ENCODE measurements at regions not wholly inside any gene's neighbourhood (a gene's known extent, or its start where the extent isn't known, plus 50 kb on each side); places are given as distances from the start of the nearest gene placed in this dataset.
"Not testable (repeated sequence)": the region's sequence is repeated elsewhere in the genome, so short reads cannot be mapped to it uniquely, and the experiment has no call there.

GRCh38 chr3:188974856-188975599 lies 196.7 kb upstream of the TPRG1 start:
- FAIRE-seq, result no peak

GRCh38 chr3:188975600-188976314 lies 196.0 kb upstream of the TPRG1 start:
- FAIRE-seq, result no peak

GRCh38 chr3:188976407-188976806 lies 195.4 kb upstream of the TPRG1 start:
- FAIRE-seq, result no peak

GRCh38 chr3:188978421-188979171 lies 193.2 kb upstream of the TPRG1 start:
- FAIRE-seq, result no peak

GRCh38 chr3:188979248-188979647 lies 192.5 kb upstream of the TPRG1 start:
- no peak for FAIRE-seq

- no peak for FAIRE-seq
Observed at GRCh38 chr3:188979669-188980310, 192.0 kb upstream of the TPRG1 start.

- FAIRE-seq, result no peak
Observed at GRCh38 chr3:188993181-188993580, 178.6 kb upstream of the TPRG1 start.

- FAIRE-seq, result no peak
Observed at GRCh38 chr3:189001559-189001958, 170.2 kb upstream of the TPRG1 start.

GRCh38 chr3:189003410-189003809 lies 168.4 kb upstream of the TPRG1 start:
- no peak for FAIRE-seq

- no peak for FAIRE-seq
Observed at GRCh38 chr3:189013224-189013888, 158.4 kb upstream of the TPRG1 start.

GRCh38 chr3:189014526-189014925 lies 157.2 kb upstream of the TPRG1 start:
- FAIRE-seq, result no peak

GRCh38 chr3:189022576-189023466 lies 148.9 kb upstream of the TPRG1 start:
- FAIRE-seq, result not testable (repeated sequence)

GRCh38 chr3:189025866-189026265 lies 145.9 kb upstream of the TPRG1 start:
- FAIRE-seq, result no peak

- no peak for FAIRE-seq
Observed at GRCh38 chr3:189027626-189028155, 144.1 kb upstream of the TPRG1 start.

- no peak for FAIRE-seq
Observed at GRCh38 chr3:189038773-189039745, 132.7 kb upstream of the TPRG1 start.

- no peak for FAIRE-seq
Observed at GRCh38 chr3:189040656-189041335, 131.0 kb upstream of the TPRG1 start.

GRCh38 chr3:189041482-189042090 lies 130.2 kb upstream of the TPRG1 start:
- no peak for FAIRE-seq

- FAIRE-seq, result no peak
Observed at GRCh38 chr3:189042832-189043231, 128.9 kb upstream of the TPRG1 start.
